HG03520 (cell line): ENCODE measurements at regions not wholly inside any gene's neighbourhood (a gene's known extent, or its start where the extent isn't known, plus 50 kb on each side); places are given as distances from the start of the nearest gene placed in this dataset.
"Not testable (repeated sequence)": the region's sequence is repeated elsewhere in the genome, so short reads cannot be mapped to it uniquely, and the experiment has no call there.

Source experiments
- ATAC-seq: cut with Tn5 transposase; IDR thresholded peaks from one replicate; pipeline ENCODE4 v1.9.1; 2021; ENCODE audit warnings: mild to moderate bottlenecking, moderate library complexity; ENCODE audit not compliant: unreplicated experiment

DNA sequence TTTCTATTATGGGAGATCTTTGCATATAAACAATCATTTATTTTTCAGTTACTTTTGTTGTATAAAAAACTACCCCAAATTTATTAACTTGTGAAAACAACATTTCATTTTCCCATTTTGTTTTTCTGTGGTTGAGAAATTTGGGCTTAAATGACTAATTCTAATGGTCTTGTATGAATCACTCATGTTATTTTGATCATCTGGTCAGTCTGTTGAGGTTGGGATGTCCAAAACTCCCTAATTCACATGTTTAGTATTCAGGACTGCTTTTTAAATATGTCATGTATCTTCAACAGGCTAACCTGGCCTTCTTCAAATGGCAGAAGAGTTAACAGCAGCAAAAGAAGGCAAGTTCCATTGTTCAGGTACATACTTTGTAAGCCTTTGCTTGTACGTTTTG lies 788.1 kb downstream of the TRIB2 start:
- ATAC-seq, result peak; percentile 76

DNA sequence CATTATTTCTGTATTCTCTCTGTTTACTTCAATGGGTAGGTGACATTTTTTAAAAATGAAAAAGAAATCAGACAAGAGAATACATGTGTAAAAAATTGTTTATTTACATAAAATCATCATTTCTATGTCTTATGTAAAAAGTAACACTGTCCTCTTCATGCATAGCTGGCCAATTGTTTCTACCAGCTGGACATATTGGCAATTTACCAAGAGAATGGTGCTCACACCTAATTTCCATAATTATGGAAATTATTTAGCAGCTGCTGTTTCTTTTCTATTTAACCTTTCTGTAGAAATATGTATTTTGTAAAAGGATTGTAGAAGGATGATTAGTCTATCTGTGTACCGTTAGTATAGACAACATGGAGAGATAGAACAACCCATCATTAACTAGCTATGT lies 791.9 kb downstream of the TRIB2 start:
- ATAC-seq, result no peak

DNA sequence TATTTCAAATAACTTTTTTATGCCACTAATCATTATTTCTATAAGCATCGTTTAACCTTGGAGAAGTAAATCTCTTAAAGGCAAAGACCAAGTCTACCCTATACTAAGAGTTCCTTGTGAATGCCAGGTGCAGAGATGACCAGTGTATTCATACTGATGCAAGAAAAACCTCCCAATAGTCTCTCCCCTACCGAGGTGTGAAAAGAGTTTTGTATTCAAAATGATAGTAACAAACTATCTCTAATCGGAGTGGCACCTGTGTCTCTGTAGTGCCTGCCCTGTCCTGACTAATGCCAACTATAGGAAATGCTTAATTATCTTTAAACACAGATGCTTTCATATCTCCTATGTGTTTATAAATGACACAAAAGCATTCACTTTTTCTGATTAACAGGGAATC lies 798.5 kb downstream of the TRIB2 start:
- no peak for ATAC-seq

GRCh38 chr2:13522096-13522495 lies 805.4 kb downstream of the TRIB2 start:
- no peak for ATAC-seq

DNA sequence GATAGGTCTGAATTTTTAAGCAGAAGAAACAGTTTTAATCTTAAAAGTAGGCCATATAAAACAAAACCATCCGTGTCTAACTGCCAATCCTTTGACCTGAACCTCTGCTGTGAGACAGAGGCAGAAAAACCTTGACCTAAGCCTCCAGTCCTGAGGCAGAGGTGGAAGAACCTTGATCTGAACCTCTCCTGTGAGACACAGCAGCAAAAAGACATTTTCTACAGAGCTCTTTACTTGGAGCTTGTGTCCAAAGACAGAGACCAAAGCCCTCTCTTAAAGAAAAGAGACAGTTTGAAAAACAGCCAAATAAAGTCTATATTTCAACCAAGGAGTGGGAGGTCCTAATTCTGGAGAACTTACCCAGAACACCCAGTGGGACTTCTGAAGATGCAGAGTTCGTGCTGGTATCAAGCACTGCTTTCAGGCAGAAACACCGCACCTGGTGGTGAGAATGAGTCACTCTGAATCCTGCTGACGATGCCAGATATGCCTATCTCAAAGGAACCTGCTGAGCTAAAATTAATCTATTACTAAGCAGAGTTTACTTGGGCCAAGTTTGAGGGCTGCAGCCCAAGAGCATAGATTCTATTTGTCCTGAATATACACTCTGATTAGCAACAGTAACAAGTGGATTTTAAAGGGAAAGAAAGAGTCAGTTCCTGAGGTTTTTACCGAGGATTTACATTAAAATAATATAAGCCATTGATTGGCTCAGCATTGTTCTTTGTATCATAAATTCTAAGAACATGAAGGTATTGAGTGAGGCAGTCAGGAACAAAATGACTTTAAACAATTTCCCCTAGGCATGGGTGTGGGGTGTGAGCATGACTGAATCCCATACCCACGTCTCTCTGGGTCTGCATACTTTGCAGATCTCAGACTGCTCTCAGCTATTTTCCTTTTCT lies 806.4 kb downstream of the TRIB2 start:
- ATAC-seq, result peak; percentile 97

DNA sequence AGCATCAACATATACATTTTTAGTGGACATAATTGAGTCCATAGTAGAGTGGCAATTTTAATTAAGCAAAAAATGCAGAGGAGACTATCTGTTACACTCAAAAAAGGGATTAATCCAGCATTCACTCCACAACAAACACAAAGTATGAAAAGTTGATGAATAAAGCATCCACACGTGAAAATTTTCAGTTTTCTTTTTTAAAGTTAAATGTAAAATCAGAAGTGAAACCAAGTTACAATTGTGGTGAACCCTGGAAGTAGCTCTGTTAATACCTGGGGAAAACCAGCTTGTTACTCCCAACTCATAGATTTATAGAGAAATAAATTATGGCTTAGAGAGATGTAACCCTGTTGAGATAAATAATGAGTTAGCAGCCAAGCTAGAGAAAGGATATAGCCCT lies 807.8 kb downstream of the TRIB2 start:
- no peak for ATAC-seq

DNA sequence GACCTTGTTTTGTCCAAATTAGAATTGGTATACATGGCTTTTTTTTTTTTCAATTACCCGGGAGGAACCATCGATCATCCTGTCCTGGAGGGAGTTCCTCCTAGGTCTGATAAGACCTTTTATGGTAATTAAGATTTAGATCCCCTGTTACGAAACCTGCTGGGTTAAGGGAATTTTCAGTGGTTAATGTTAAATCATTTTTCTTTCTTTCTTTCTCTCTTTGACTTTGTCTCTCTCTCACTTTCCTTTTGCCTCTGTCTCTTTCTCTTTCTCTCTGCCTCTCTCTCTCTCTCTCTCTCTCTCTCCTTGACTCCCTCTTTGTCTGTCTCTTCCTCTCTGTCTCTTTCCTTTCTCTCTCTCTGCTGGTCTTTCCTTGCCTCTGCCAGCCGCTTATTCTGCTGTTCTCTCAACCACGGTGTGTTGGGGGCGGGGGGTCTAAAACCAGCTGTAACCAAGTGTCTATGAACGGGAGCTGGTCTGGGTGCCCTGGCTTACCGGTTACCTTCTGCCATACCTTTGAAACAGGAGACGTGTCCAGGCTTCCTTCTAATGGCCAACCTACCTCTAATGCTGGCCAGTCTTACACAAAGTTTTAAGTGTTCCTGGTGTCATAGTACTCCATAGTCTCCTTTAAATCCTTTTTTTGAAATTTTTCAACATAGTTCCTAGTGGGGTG lies 815.1 kb downstream of the TRIB2 start:
- not testable (repeated sequence) for ATAC-seq

- ATAC-seq, result not testable (repeated sequence)
Measured at GRCh38 chr2:13532781-13533523, 816.2 kb downstream of the TRIB2 start.

GRCh38 chr2:13533524-13533922 lies 816.8 kb downstream of the TRIB2 start:
- no peak for ATAC-seq

- no peak for ATAC-seq
Measured at GRCh38 chr2:13536941-13537340, 820.2 kb downstream of the TRIB2 start.

- no peak for ATAC-seq
Measured at GRCh38 chr2:13537771-13538349, 821.1 kb downstream of the TRIB2 start.

DNA sequence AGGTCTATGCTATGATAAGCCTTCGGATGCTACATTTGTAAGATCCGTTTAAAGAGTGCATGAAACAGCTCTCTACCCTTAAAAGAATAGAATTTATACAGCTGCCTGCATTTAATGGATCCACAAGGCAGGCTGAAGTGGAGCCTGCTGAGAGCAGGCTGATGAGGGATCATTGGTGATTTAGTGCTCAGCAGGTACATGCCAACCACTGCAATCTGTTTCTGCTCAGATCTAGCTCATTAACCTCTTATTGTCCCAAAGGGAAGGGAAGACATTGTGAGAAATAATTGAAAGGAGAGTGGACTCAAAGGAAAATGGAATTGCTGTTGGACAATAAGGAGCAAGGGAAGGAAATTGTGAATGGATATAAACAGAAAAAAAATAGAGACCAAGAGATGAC lies 822.6 kb downstream of the TRIB2 start:
- no peak for ATAC-seq

GRCh38 chr2:13542061-13542460 lies 825.3 kb downstream of the TRIB2 start:
- ATAC-seq, result no peak

GRCh38 chr2:13542642-13543041 lies 825.9 kb downstream of the TRIB2 start:
- no peak for ATAC-seq

DNA sequence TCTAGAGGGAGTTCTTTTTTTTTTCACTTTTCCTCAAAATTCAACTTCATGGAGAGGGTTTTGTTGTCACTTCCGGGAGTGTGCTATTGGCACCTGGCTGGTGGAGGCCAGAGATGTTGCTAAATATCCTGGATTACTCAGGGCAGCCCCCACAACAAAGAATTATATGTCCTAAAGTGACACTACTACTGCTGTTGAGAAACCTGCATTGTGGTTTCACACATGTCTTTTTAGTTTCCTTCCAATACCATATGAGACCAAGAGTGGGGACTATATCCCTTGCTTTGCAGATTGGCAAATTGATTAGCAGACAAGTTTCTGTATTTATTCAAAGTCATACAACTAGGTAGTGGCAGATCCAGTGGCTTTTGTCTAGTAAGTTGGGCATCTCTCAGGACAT lies 826.8 kb downstream of the TRIB2 start:
- ATAC-seq, result peak; percentile 75

GRCh38 chr2:13545320-13545719 lies 828.6 kb downstream of the TRIB2 start:
- ATAC-seq, result peak; percentile 34

GRCh38 chr2:13546131-13546530 lies 829.4 kb downstream of the TRIB2 start:
- ATAC-seq, result no peak

DNA sequence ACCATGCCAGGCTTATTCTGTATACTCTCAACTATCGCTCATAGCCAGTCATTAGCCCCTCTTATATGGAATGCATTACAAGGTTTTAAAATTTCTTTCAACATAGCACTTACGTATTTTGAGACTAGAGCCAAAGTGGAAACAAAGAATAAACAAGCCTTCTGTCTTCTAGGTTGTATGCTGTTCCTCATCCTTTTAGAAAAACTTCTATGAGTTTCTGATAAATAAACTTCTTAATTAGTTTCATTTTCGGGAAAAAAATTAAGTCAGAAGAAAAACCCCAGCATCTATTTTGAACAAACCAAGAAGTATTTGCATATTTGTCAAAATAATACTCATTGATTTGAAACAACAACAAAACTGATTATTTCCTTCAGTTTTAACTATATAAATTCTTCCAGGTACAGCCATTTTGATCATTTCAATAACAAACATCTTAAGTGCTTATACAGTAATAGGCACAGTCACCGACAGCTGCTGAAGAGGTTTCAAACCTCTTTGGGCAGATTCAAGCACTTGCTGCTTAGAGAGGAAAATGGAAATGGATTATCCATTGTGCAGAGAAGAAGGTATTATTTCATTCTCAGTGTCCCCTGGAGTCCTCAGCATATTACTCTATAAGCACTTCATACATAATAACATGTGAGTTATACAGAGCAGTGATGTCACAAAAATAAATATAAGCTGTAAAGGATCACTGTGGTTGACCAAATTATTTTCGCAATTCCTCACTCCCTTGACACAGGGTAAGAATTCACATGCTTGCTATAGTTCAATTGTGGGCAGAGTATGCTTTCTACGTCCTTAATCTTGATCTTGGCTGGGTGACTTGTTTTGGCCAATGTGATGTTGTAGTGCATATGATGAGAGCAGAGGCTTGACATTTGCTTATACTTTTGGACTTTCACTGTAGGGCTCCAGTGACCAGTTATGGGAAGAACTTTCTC lies 833.8 kb downstream of the TRIB2 start:
- ATAC-seq, result no peak

GRCh38 chr2:13558368-13558767 lies 841.6 kb downstream of the TRIB2 start:
- ATAC-seq, result peak; percentile 76

DNA sequence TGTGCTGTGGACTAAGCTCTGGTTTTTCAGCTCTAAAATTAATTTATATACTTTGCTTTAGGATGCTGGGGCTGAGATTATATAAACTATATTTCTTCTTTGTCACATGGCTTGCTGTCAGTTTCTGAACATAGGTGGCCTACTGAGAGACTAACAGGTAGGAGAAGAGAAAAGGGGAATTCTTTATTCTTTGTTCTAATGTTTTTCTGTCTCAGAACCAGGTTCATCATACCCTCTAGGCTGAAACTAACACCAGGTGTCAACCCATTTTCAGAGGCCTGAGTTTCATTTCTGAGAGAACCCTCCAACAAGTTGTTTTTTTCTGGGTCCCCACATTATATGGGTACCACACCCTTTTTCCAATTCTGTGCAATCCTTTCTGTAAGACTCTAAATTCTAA lies 843.6 kb downstream of the TRIB2 start:
- peak; percentile 53 for ATAC-seq
